HCT116 (cell line): ENCODE measurements at regions not wholly inside any gene's neighbourhood (a gene's known extent, or its start where the extent isn't known, plus 50 kb on each side); places are given as distances from the start of the nearest gene placed in this dataset.
"Not testable (repeated sequence)": the region's sequence is repeated elsewhere in the genome, so short reads cannot be mapped to it uniquely, and the experiment has no call there.

Experiments used
- ATAC-seq: fragments of 200-7000 bp; cut with Tn5 transposase; 2 replicates; pipeline ENCODE4 v1.9.1; 2020; ENCODE audit warnings: mild to moderate bottlenecking, moderate library complexity
- BruUV-seq: library from RNA; stranded (reverse); fragments of 400-500 nt; replicated peaks from 2 replicates; lab custom pipeline; 2021; lab: Mats Ljungman, UMichigan
- CTCF ChIA-PET: fragments of 300-600 bp; sonication (Branson Sonifier 250); formaldehyde crosslinking; loops from one replicate; lab custom pipeline; 2021; ENCODE audit warnings: antibody characterized with exemption; lab: Charles Lee
- POLR2A ChIA-PET: fragments of 300-600, 350-600 bp; sonication (Branson Sonifier 250); formaldehyde crosslinking; loops from one replicate; lab custom pipeline; 2021; ENCODE audit warnings: antibody characterized with exemption; lab: Charles Lee
- RAD21 ChIA-PET, 2 experiments: fragments of 300-600 bp; sonication (Branson Sonifier 250); formaldehyde crosslinking; loops; one replicate each; lab custom pipeline; 2023; ENCODE audit warnings: low total read pairs in 2 of 2; ENCODE audit not compliant: uncharacterized antibody in 2 of 2, unreplicated experiment in 2 of 2, low non-redundant PET in 1 of 2; lab: Charles Lee
- DNase-seq: peaks from one replicate; pipeline ENCODE4 v3.0.0-alpha.2; 2010; ENCODE audit warnings: low read depth, low spot score
- H2AFZ ChIP-seq: fragments of 200-600 bp; shearing (Covaris generic), sonication (generic); 2 replicates; pipeline ENCODE4 v1.6.1; 2017; ENCODE audit warnings: low read depth, mixed run types, mixed read lengths, antibody characterized with exemption, low read length; ENCODE audit not compliant: poor library complexity, severe bottlenecking
- H3K27ac ChIP-seq: 2 replicates; pipeline ENCODE4 v1.5.1; 2012; ENCODE audit warnings: low read depth, low read length
- H3K27me3 ChIP-seq: fragments of 200-600 bp; sonication (generic); 2 replicates; pipeline ENCODE4 v1.6.1; 2016; ENCODE audit warnings: mixed run types, low read length, mixed read lengths; ENCODE audit not compliant: insufficient read depth
- H3K36me3 ChIP-seq, 2 experiments: fragments of 200-500 bp in 1 of 2; fragments of 200-600 bp in 1 of 2; sonication (Bioruptor generic) in 1 of 2; sonication (generic) in 1 of 2; 2 replicates each; pipeline versions ENCODE4 v1.5.1 to v1.6.1; 2014 to 2016; ENCODE audit warnings: low read length in 2 of 2, inconsistent platforms in 1 of 2, mixed read lengths in 1 of 2, mixed run types in 1 of 2; ENCODE audit not compliant: insufficient read depth in 2 of 2, control insufficient read depth in 1 of 2
- H3K4me1 ChIP-seq, 2 experiments: fragments of 200-600 bp in 1 of 2; sonication (generic) in 1 of 2; 2 replicates each; pipeline versions ENCODE4 v1.5.1 to v1.6.1; 2012 to 2017; ENCODE audit warnings: low read length in 2 of 2, inconsistent platforms in 1 of 2, mild to moderate bottlenecking in 1 of 2, mixed read lengths in 1 of 2, mixed run types in 1 of 2, moderate library complexity in 1 of 2; ENCODE audit not compliant: insufficient read depth in 2 of 2, control insufficient read depth in 1 of 2
- H3K4me2 ChIP-seq: fragments of 200-600 bp; sonication (generic); 2 replicates; pipeline ENCODE4 v1.6.1; 2017; ENCODE audit warnings: mixed run types, low read length, mixed read lengths
- H3K4me3 ChIP-seq, 2 experiments: fragments of 200-600 bp in 1 of 2; sonication (generic) in 1 of 2; replicated peaks in 1 of 2; 2 replicates each; pipeline ENCODE4 v1.5.1; 2011 to 2016; ENCODE audit warnings: low read length in 2 of 2, control low read depth in 1 of 2, low read depth in 1 of 2, mild to moderate bottlenecking in 1 of 2, mixed read lengths in 1 of 2, mixed run types in 1 of 2
- H3K79me2 ChIP-seq: fragments of 200-600 bp; sonication (generic); 2 replicates; pipeline ENCODE4 v1.6.1; 2017; ENCODE audit warnings: mild to moderate bottlenecking, mixed run types, low read length, moderate library complexity, mixed read lengths; ENCODE audit not compliant: insufficient read depth
- H3K9ac ChIP-seq: fragments of 200-600 bp; sonication (generic); 2 replicates; pipeline ENCODE4 v1.6.1; 2016; ENCODE audit warnings: low read length, mixed read lengths
- H3K9me2 ChIP-seq: fragments of 200-600 bp; sonication (generic), shearing (Covaris generic); 2 replicates; pipeline ENCODE4 v1.6.1; 2017; ENCODE audit warnings: mixed run types, mild to moderate bottlenecking, moderate library complexity; ENCODE audit not compliant: insufficient read depth
- H3K9me3 ChIP-seq, 2 experiments: fragments of 200-500 bp in 1 of 2; fragments of 200-600 bp in 1 of 2; sonication (Bioruptor generic) in 1 of 2; sonication (generic) in 1 of 2; 2 replicates each; pipeline ENCODE4 v1.6.1; 2014 to 2017; ENCODE audit warnings: low read length in 2 of 2, mixed read lengths in 2 of 2, inconsistent platforms in 1 of 2, low read depth in 1 of 2, mild to moderate bottlenecking in 1 of 2, mixed run types in 1 of 2, moderate library complexity in 1 of 2; ENCODE audit not compliant: control insufficient read depth in 1 of 2, insufficient read depth in 1 of 2
- H4K20me1 ChIP-seq: fragments of 200-600 bp; sonication (generic), shearing (Covaris generic); 2 replicates; pipeline ENCODE4 v1.6.1; 2017; ENCODE audit warnings: mixed run types, mild to moderate bottlenecking, moderate library complexity; ENCODE audit not compliant: insufficient read depth
- EGR1 ChIP-seq: IDR thresholded peaks from 2 replicates; pipeline ENCODE4 v1.6.1; 2012; ENCODE audit warnings: low read depth
- ELF1 ChIP-seq: IDR thresholded peaks from 2 replicates; pipeline ENCODE4 v1.6.1; 2012; ENCODE audit warnings: low read depth, borderline replicate concordance
- EZH2 ChIP-seq: fragments of 200-600 bp; sonication (generic); IDR thresholded peaks from 2 replicates; pipeline ENCODE4 v1.6.1; 2017; ENCODE audit warnings: antibody characterized with exemption, mixed run types
- POLR2AphosphoS5 ChIP-seq: IDR thresholded peaks from 2 replicates; pipeline ENCODE4 v1.6.1; 2011; ENCODE audit warnings: mild to moderate bottlenecking, low read depth, low read length, moderate library complexity
- ZFX ChIP-seq: fragments of 450-650 bp; IDR thresholded peaks from 2 replicates; pipeline ENCODE4 v1.6.1; 2017
- intact Hi-C: fragments of 100-400 bp; cut with micrococcal nuclease; formaldehyde crosslinking; loops from 2 replicates; pipeline ENCODE4 v1.10.0; 2022

DNA sequence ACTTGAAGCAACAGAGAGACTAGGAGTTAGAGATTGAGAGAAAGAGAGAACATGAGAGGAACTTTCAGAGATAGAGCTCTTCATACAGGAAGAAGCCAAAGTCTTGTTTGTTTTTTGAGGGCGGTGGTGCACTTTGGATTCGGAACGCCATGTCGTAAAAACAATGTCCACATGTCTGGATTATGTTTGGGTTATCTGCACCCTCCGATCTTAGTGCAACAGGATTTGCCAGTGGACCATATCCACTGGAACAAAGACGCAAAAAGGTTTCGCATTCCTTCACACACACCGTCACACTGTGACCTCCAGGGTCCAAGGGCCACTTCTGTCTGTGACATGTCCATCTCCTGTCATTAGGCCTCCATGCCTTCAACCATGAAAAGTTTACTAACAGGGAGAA lies 141.8 kb upstream of the ATP11B start:
- ATAC-seq (no peak), DNase-seq (no peak)
- ChIA-PET POLR2A (no interaction called here), RAD21 (no interaction called here), CTCF (no interaction called here)
- no peak overlapping the region for H3K27ac ChIP-seq
- no peaks in the 10 kb centered on the region for H3K36me3 ChIP-seq
- H3K9me2 ChIP-seq = no peaks in the 10 kb centered on the region
- H2AFZ ChIP-seq = no peak overlapping the region
- H4K20me1 ChIP-seq = no peaks in the 10 kb centered on the region
- TF ChIP-seq EZH2 (no peak), EGR1 (no peak), POLR2AphosphoS5 (no peak), ZFX (no peak), ELF1 (no peak)
- no peaks in the 10 kb centered on the region for H3K79me2 ChIP-seq
- no peak overlapping the region for H3K4me3 ChIP-seq
- no peaks in the 10 kb centered on the region for H3K27me3 ChIP-seq
- intact Hi-C loops = no loop called here
- H3K4me2 ChIP-seq = no peak overlapping the region
- BruUV-seq = no TSS peak
- no peak overlapping the region for H3K9ac ChIP-seq
- no peaks in the 10 kb centered on the region for H3K9me3 ChIP-seq
- no peaks in the 10 kb centered on the region for H3K4me1 ChIP-seq

DNA sequence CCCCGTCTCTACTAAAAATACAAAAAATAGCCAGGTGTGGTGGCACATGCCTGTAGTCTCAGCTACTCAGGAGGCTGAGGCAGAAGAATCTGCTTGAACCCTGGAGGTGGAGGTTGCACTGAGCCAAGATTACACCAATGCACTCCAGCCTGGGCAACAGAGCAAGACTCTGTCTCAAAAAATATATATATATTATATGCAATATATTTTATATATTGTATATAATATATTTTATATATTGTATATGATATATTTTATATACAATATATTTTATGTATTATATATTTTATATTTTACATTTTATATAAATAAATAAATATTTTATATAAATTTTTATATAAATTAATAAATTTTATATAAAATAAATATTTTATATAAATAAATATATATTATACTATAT lies 140.2 kb upstream of the ATP11B start:
- DNase-seq, H3K36me3 ChIP-seq, H4K20me1 ChIP-seq, H2AFZ ChIP-seq, H3K79me2 ChIP-seq, ATAC-seq, POLR2A ChIA-PET, H3K4me3 ChIP-seq, H3K27me3 ChIP-seq, H3K9me3 ChIP-seq, H3K27ac ChIP-seq, BruUV-seq, RAD21 ChIA-PET, H3K9me2 ChIP-seq, H3K9ac ChIP-seq, H3K4me1 ChIP-seq, CTCF ChIA-PET, intact Hi-C loops, H3K4me2 ChIP-seq: not testable (repeated sequence)
